GM12878 (cell line): ENCODE measurements at regions not wholly inside any gene's neighbourhood (a gene's known extent, or its start where the extent isn't known, plus 50 kb on each side); places are given as distances from the start of the nearest gene placed in this dataset.

Experiments used
- ATAC-seq: fragments of 200-7000 bp; cut with Tn5 transposase; 3 replicates; pipeline ENCODE4 v1.9.1; 2020; ENCODE audit warnings: mild to moderate bottlenecking, moderate library complexity
- BruUV-seq: library from RNA; stranded (reverse); fragments of 400-500 nt; replicated peaks from 2 replicates; lab custom pipeline; 2021; lab: Mats Ljungman, UMichigan
- CTCF ChIA-PET: fragments of 300-600 bp; sonication (Branson Sonifier 250); formaldehyde crosslinking; extraction: SDS; loops from one replicate; lab custom pipeline; 2021; ENCODE audit warnings: inconsistent platforms; lab: Yijun Ruan, JAX
- POLR2A ChIA-PET: fragments of 350-600 bp; formaldehyde crosslinking; extraction: SDS; loops from one replicate; lab custom pipeline; 2021; ENCODE audit warnings: inconsistent platforms; lab: Charles Lee
- RAD21 ChIA-PET: fragments of 300-600 bp; sonication (Branson Sonifier 250); formaldehyde crosslinking; loops from one replicate; lab custom pipeline; 2023; ENCODE audit warnings: antibody characterized with exemption; ENCODE audit not compliant: unreplicated experiment; lab: Charles Lee
- SMC1A ChIA-PET: fragments of 300-600 bp; sonication (Branson Sonifier 250); formaldehyde crosslinking; loops from one replicate; lab custom pipeline; 2023; ENCODE audit not compliant: unreplicated experiment, uncharacterized antibody; lab: Charles Lee
- DNase-seq: peaks from one replicate; pipeline ENCODE4 v3.0.0-alpha.2; 2011; ENCODE audit warnings: low read depth, low spot score
- FAIRE-seq: peaks from 3 replicates; lab custom pipeline; 2011; peaks lifted over from hg19 to GRCh38; lab: Jason Lieb, UNC
- H2AFZ ChIP-seq: 2 replicates; pipeline ENCODE4 v1.6.0; 2011; ENCODE audit warnings: low read depth, low read length, control low read depth; ENCODE audit not compliant: control insufficient read depth
- H3K27ac ChIP-seq: 2 replicates; pipeline ENCODE4 v1.5.1; 2011; ENCODE audit warnings: control low read depth; ENCODE audit not compliant: control insufficient read depth, insufficient read depth
- H3K27me3 ChIP-seq, 2 experiments: replicated peaks in 1 of 2; 2 replicates each; pipeline versions ENCODE4 v1.6.0 to v1.6.1; 2011; ENCODE audit warnings: low read length in 1 of 2; ENCODE audit not compliant: control insufficient read depth in 2 of 2, insufficient read depth in 2 of 2
- H3K36me3 ChIP-seq, 2 experiments: 2 replicates each; pipeline ENCODE4 v1.5.1; 2011; ENCODE audit warnings: low read length in 1 of 2; ENCODE audit not compliant: control insufficient read depth in 2 of 2, insufficient read depth in 2 of 2
- H3K4me1 ChIP-seq: 2 replicates; pipeline ENCODE4 v1.6.1; 2011; ENCODE audit warnings: mild to moderate bottlenecking, low read length, moderate library complexity, mixed read lengths; ENCODE audit not compliant: control insufficient read depth, insufficient read depth
- H3K4me2 ChIP-seq: 2 replicates; pipeline ENCODE4 v1.6.0; 2011; ENCODE audit warnings: control low read depth; ENCODE audit not compliant: control insufficient read depth, insufficient read depth
- H3K4me3 ChIP-seq: fragments of 200-600 bp; sonication (generic); 2 replicates; pipeline ENCODE4 v1.5.1; 2016
- H3K79me2 ChIP-seq: 2 replicates; pipeline ENCODE4 v1.6.0; 2011; ENCODE audit warnings: low read length; ENCODE audit not compliant: control insufficient read depth, insufficient read depth
- H3K9ac ChIP-seq: 2 replicates; pipeline ENCODE4 v1.8.0; 2011; ENCODE audit warnings: low read length, control low read depth, mixed read lengths; ENCODE audit not compliant: control insufficient read depth, insufficient read depth
- H3K9me3 ChIP-seq: replicated peaks from 3 replicates; pipeline ENCODE4 v1.5.1; 2011; ENCODE audit warnings: mild to moderate bottlenecking, low read length; ENCODE audit not compliant: control insufficient read depth, insufficient read depth
- H4K20me1 ChIP-seq: 2 replicates; pipeline ENCODE4 v1.6.0; 2011; ENCODE audit not compliant: control insufficient read depth, insufficient read depth
- BRCA1 ChIP-seq: IDR thresholded peaks from 2 replicates; pipeline ENCODE4 v1.6.1; 2011; ENCODE audit warnings: low read depth, low read length, improper control_type of control experiment
- CREB1 ChIP-seq: IDR thresholded peaks from 2 replicates; pipeline ENCODE4 v1.6.1; 2012; ENCODE audit warnings: low read depth, mild to moderate bottlenecking, inconsistent platforms
- GATAD2B ChIP-seq: fragments of 450-650 bp; conservative IDR thresholded peaks from 2 replicates; pipeline ENCODE4 v1.6.1; 2017; ENCODE audit warnings: low read depth, mild to moderate bottlenecking, moderate library complexity
- JUNB ChIP-seq: IDR thresholded peaks from 2 replicates; pipeline ENCODE4 v1.6.1; 2016; ENCODE audit warnings: antibody characterized with exemption, mild to moderate bottlenecking
- MTA2 ChIP-seq: fragments of 450-650 bp; IDR thresholded peaks from 2 replicates; pipeline ENCODE4 v1.6.1; 2016; ENCODE audit warnings: low read depth, mild to moderate bottlenecking, moderate library complexity
- MTA3 ChIP-seq: IDR thresholded peaks from 2 replicates; pipeline ENCODE4 v1.6.1; 2012; ENCODE audit warnings: low read length, inconsistent platforms, borderline replicate concordance
- MXI1 ChIP-seq: fragments of 150-350 bp; IDR thresholded peaks from 2 replicates; pipeline ENCODE4 v1.6.1; 2011; ENCODE audit warnings: low read depth, mild to moderate bottlenecking, inconsistent platforms, low read length, improper control_type of control experiment
- NFXL1 ChIP-seq: fragments of 450-650 bp; IDR thresholded peaks from 2 replicates; pipeline ENCODE4 v1.6.1; 2017; ENCODE audit warnings: antibody characterized with exemption, mild to moderate bottlenecking, borderline replicate concordance
- NR2F1 ChIP-seq: fragments of 450-650 bp; conservative IDR thresholded peaks from 2 replicates; pipeline ENCODE4 v1.6.1; 2017; ENCODE audit warnings: mild to moderate bottlenecking
- PAX5 ChIP-seq: IDR thresholded peaks from 2 replicates; pipeline ENCODE4 v1.6.1; 2011; ENCODE audit warnings: low read depth, low read length, borderline replicate concordance
- SIX5 ChIP-seq: IDR thresholded peaks from 2 replicates; pipeline ENCODE4 v1.6.1; 2011; ENCODE audit warnings: mild to moderate bottlenecking, low read depth, low read length, moderate library complexity; ENCODE audit not compliant: severe bottlenecking
- SMAD1 ChIP-seq: fragments of 450-650 bp; IDR thresholded peaks from 2 replicates; pipeline ENCODE4 v1.6.1; 2018; ENCODE audit warnings: mild to moderate bottlenecking, low read depth; ENCODE audit not compliant: partially characterized antibody
- TARDBP ChIP-seq: IDR thresholded peaks from 2 replicates; pipeline ENCODE4 v1.6.1; 2016; ENCODE audit warnings: borderline replicate concordance
- ZNF24 ChIP-seq: fragments of 450-650 bp; IDR thresholded peaks from 2 replicates; pipeline ENCODE4 v1.6.1; 2017; ENCODE audit warnings: antibody characterized with exemption, mild to moderate bottlenecking
- WGBS: methylation state at CpG from one replicate; pipeline ENCODE4 v1.1.6; 2016; ENCODE audit warnings: low lambda C conversion rate; ENCODE audit not compliant: insufficient replicate concordance, insufficient coverage; ENCODE audit errors: missing lambda C conversion rate; 5-methylcytosine and 5-hydroxymethylcytosine counted together
- in situ Hi-C: fragments of 300-500 bp; cut with MboI; formaldehyde crosslinking; loops from 9 replicates; pipeline ENCODE4 v1.14.3; 2018; ENCODE audit warnings: mixed read lengths
- intact Hi-C: fragments of 100-400 bp; cut with micrococcal nuclease; formaldehyde crosslinking; loops from one replicate; pipeline ENCODE4 v1.14.2; 2022; ENCODE audit not compliant: unreplicated experiment
- TF ChIP-seq, protein P1 (sequence below): IDR thresholded peaks from 2 replicates; pipeline ENCODE4 v1.6.1; 2012; ENCODE audit warnings: low read depth, low read length, improper control_type of control experiment
- TF ChIP-seq, protein P2 (sequence below): IDR thresholded peaks from 2 replicates; pipeline ENCODE4 v1.6.1; 2011; ENCODE audit warnings: mild to moderate bottlenecking, low read depth, low read length, moderate library complexity; ENCODE audit not compliant: insufficient replicate concordance
- TF ChIP-seq, protein P3 (sequence below): fragments of 450-650 bp; IDR thresholded peaks from 2 replicates; pipeline ENCODE4 v1.6.1; 2018; ENCODE audit warnings: mild to moderate bottlenecking, low read depth, moderate library complexity; ENCODE audit not compliant: partially characterized antibody
- TF ChIP-seq, protein P4 (sequence below): fragments of 450-650 bp; IDR thresholded peaks from 2 replicates; pipeline ENCODE4 v1.6.1; 2016; ENCODE audit warnings: mild to moderate bottlenecking

DNA sequence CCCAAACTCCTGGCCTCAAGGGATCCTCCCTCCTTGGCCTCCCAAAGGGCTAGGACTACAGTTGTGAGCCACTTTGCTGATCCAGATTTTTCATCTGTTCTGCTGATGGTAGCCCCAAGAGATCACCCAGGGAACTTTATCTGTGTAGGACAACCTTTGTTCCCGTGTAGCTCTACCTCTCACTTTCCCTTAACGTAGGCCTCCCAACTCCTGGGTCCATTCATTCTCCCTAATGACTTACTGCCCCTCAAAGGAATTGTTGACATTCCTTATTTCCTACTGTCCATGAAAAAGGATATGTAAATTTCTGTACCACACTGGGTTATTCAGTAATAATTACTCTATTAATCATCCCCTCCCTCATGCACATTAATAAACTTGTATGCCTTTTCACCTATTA lies 51.0 kb upstream of the PHF24 start:
- no TSS peak for BruUV-seq

More for the DNA sequence above, 51.0 kb upstream of the PHF24 start:
- Histone ChIP-seq H3K27me3 (no peaks in the 10 kb centered on the region; a peak in 2 of 4 replicates), H3K4me2 (no peak overlapping the region), H3K36me3 (no peaks in the 10 kb centered on the region), H3K27ac (no peak overlapping the region), H3K79me2 (no peaks in the 10 kb centered on the region), H4K20me1 (no peaks in the 10 kb centered on the region), H3K9me3 (no peaks in the 10 kb centered on the region), H2AFZ (no peak overlapping the region), H3K4me3 (no peak overlapping the region), H3K9ac (no peak overlapping the region), H3K4me1 (no peaks in the 10 kb centered on the region)
- FAIRE-seq (no peak), ATAC-seq (no peak), DNase-seq (no peak)
- in situ Hi-C loops = no loop called here
- POLR2A ChIA-PET = no interaction called here
- WGBS = 11% methylated on average over 2 of the region's 2 CpGs
- intact Hi-C loops = no loop called here
- RAD21 ChIA-PET = no interaction called here
- no peak for TF ChIP-seq TARDBP
- TF ChIP-seq, protein P1, sequence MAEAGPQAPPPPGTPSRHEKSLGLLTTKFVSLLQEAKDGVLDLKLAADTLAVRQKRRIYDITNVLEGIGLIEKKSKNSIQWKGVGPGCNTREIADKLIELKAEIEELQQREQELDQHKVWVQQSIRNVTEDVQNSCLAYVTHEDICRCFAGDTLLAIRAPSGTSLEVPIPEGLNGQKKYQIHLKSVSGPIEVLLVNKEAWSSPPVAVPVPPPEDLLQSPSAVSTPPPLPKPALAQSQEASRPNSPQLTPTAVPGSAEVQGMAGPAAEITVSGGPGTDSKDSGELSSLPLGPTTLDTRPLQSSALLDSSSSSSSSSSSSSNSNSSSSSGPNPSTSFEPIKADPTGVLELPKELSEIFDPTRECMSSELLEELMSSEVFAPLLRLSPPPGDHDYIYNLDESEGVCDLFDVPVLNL = no peak
- TF ChIP-seq MTA2 = no peak
- TF ChIP-seq, protein P2, sequence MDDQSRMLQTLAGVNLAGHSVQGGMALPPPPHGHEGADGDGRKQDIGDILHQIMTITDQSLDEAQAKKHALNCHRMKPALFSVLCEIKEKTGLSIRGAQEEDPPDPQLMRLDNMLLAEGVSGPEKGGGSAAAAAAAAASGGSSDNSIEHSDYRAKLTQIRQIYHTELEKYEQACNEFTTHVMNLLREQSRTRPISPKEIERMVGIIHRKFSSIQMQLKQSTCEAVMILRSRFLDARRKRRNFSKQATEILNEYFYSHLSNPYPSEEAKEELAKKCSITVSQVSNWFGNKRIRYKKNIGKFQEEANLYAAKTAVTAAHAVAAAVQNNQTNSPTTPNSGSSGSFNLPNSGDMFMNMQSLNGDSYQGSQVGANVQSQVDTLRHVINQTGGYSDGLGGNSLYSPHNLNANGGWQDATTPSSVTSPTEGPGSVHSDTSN = no peak
- no peak for TF ChIP-seq ZNF24
- TF ChIP-seq NR2F1 = no peak
- TF ChIP-seq, protein P3, sequence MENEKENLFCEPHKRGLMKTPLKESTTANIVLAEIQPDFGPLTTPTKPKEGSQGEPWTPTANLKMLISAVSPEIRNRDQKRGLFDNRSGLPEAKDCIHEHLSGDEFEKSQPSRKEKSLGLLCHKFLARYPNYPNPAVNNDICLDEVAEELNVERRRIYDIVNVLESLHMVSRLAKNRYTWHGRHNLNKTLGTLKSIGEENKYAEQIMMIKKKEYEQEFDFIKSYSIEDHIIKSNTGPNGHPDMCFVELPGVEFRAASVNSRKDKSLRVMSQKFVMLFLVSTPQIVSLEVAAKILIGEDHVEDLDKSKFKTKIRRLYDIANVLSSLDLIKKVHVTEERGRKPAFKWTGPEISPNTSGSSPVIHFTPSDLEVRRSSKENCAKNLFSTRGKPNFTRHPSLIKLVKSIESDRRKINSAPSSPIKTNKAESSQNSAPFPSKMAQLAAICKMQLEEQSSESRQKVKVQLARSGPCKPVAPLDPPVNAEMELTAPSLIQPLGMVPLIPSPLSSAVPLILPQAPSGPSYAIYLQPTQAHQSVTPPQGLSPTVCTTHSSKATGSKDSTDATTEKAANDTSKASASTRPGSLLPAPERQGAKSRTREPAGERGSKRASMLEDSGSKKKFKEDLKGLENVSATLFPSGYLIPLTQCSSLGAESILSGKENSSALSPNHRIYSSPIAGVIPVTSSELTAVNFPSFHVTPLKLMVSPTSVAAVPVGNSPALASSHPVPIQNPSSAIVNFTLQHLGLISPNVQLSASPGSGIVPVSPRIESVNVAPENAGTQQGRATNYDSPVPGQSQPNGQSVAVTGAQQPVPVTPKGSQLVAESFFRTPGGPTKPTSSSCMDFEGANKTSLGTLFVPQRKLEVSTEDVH = no peak
- no peak for TF ChIP-seq CREB1
- TF ChIP-seq MTA3 = no peak
- no peak for TF ChIP-seq GATAD2B
- TF ChIP-seq SIX5 = no peak
- no peak for TF ChIP-seq SMAD1
- TF ChIP-seq PAX5 = no peak
- TF ChIP-seq, protein P4, sequence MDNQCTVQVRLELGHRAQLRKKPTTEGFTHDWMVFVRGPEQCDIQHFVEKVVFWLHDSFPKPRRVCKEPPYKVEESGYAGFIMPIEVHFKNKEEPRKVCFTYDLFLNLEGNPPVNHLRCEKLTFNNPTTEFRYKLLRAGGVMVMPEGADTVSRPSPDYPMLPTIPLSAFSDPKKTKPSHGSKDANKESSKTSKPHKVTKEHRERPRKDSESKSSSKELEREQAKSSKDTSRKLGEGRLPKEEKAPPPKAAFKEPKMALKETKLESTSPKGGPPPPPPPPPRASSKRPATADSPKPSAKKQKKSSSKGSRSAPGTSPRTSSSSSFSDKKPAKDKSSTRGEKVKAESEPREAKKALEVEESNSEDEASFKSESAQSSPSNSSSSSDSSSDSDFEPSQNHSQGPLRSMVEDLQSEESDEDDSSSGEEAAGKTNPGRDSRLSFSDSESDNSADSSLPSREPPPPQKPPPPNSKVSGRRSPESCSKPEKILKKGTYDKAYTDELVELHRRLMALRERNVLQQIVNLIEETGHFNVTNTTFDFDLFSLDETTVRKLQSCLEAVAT = no peak
- TF ChIP-seq NFXL1 = no peak
- TF ChIP-seq BRCA1 = no peak
- TF ChIP-seq MXI1 = no peak
- TF ChIP-seq JUNB = no peak
- CTCF ChIA-PET = no interaction called here
- SMC1A ChIA-PET = no interaction called here
